ENCODE measurements at regions not wholly inside any gene's neighbourhood (a gene's known extent, or its start where the extent isn't known, plus 50 kb on each side); places are given as distances from the start of the nearest gene placed in this dataset.

DNA sequence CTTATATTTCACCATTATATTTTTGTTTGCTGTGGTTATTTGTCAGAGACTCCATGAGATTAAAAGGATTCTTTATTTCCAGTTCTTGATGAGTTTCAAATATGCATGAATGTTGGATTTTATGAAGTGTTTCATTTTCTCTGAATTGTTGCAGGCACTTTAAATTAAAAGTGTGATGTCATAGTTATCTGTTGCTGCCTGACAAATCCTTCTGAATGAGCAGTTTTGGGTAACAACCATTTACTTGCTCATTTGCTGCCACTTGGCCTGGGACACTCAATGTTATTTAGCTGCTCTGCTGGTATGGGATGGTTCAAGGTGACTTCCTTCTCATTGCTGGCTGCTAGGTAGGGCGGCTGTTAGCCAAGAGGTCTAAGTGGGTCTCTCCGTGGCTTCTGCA, 173.5 kb downstream of the LPIN1 start:
- CTCF ChIA-PET, result no interaction called here
- no peaks in the 10 kb centered on the region for H4K20me1 ChIP-seq (ENCODE audit: control insufficient read depth, insufficient read depth, low read length, poor library complexity, severe bottlenecking)

DNA sequence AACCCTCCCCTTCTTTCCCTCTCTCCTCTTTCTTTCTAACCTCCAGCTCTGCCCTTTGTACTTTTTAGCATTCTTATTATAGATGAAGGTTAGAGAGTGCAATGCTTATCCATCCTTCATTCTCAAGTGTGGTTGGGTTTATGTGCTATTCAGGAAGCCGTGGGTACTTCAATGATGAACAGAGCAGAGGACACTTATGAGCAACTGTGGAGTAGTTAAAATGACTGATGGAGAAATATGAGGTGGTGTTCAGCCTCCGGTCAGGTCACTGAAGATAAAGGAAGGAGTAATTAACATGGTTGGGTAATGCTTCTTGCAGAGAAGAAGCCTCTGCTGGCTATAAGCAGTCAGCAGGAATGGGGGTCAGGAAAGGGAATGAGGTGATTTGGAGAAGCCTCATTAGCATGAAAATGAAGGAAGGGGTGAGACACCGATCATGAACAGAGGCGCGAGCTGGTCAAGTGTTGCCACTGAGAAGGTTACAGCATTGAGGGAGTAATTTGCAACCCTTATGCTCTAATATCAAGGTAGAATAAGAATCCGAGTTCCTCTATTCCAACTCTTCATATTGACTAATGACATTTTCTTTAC, 174.7 kb downstream of the LPIN1 start:
- no peaks in the 10 kb centered on the region for H3K27me3 ChIP-seq (replicated peaks in 1 of 4; ENCODE audit: control extremely low read depth in 1 of 4, control insufficient read depth in 3 of 4, insufficient read depth in 4 of 4, low read length in 3 of 4)
- no peak overlapping the region for H3K4me2 ChIP-seq (replicated peaks; ENCODE audit: low read depth, low read length, poor library complexity, severe bottlenecking)
- POLR2A ChIA-PET, result no interaction called here
- no peaks in the 10 kb centered on the region for H4K20me1 ChIP-seq (ENCODE audit: control insufficient read depth, insufficient read depth, low read length, poor library complexity, severe bottlenecking)
- no peak for DNase-seq
- H3K9ac ChIP-seq (ENCODE audit: low read length), result no peak overlapping the region
- no peak for ATAC-seq (ENCODE audit: low read depth)
- H3K27ac Mint-ChIP-seq, result no peak overlapping the region
- TF ChIP-seq, protein P1, sequence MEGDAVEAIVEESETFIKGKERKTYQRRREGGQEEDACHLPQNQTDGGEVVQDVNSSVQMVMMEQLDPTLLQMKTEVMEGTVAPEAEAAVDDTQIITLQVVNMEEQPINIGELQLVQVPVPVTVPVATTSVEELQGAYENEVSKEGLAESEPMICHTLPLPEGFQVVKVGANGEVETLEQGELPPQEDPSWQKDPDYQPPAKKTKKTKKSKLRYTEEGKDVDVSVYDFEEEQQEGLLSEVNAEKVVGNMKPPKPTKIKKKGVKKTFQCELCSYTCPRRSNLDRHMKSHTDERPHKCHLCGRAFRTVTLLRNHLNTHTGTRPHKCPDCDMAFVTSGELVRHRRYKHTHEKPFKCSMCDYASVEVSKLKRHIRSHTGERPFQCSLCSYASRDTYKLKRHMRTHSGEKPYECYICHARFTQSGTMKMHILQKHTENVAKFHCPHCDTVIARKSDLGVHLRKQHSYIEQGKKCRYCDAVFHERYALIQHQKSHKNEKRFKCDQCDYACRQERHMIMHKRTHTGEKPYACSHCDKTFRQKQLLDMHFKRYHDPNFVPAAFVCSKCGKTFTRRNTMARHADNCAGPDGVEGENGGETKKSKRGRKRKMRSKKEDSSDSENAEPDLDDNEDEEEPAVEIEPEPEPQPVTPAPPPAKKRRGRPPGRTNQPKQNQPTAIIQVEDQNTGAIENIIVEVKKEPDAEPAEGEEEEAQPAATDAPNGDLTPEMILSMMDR (IDR thresholded peaks at IDR 0.05), result no peak
- no peak for TF ChIP-seq EZH2 (IDR thresholded peaks at IDR 0.05; ENCODE audit: borderline replicate concordance, insufficient read depth, low read depth, low read length, poor library complexity, severe bottlenecking)
- no peaks in the 10 kb centered on the region for H3K9me3 ChIP-seq (ENCODE audit: control extremely low read depth in 1 of 3, control insufficient read depth in 2 of 3, insufficient read depth in 1 of 3, low read length in 2 of 3)
- H3K27me3 Mint-ChIP-seq, result no peaks in the 10 kb centered on the region
- H3K4me3 ChIP-seq (ENCODE audit: control extremely low read depth in 1 of 5, extremely low read depth in 1 of 5, insufficient read depth in 1 of 5, low read depth in 2 of 5, low read length in 4 of 5), result no peak overlapping the region
- H3K79me2 ChIP-seq (ENCODE audit: control insufficient read depth, insufficient read depth, low read length), result no peaks in the 10 kb centered on the region
- no peaks in the 10 kb centered on the region for H3K4me1 Mint-ChIP-seq
- no peak overlapping the region for H3K4me3 Mint-ChIP-seq
- WGBS (ENCODE audit: insufficient coverage), result 75% methylated on average over 3 of the region's 6 CpGs
- no peak overlapping the region for H3K27ac ChIP-seq (ENCODE audit: low read length in 2 of 2)
- H3K9me3 Mint-ChIP-seq (ENCODE audit: insufficient read depth), result no peaks in the 10 kb centered on the region
- CTCF ChIA-PET, result interaction anchor here (0.6 kb wide), 1 partner anchor 23 kb away, joined by 3 read pairs; no protein-coding TSS in a partner anchor
- no peaks in the 10 kb centered on the region for H3K36me3 ChIP-seq (replicated peaks in 1 of 2; ENCODE audit: control extremely low read depth in 1 of 2, control insufficient read depth in 1 of 2, extremely low read depth in 1 of 2, insufficient read depth in 2 of 2, low read length in 1 of 2)
- H2AFZ ChIP-seq (ENCODE audit: insufficient read depth, low read depth, low read length, poor library complexity, severe bottlenecking), result no peak overlapping the region
- intact Hi-C loops (cut with micrococcal nuclease), result no loop called here
- no peaks in the 10 kb centered on the region for H3K4me1 ChIP-seq (ENCODE audit: control insufficient read depth in 2 of 2, insufficient read depth in 2 of 2, low read length in 2 of 2)

More for the DNA sequence above, 173.5 kb downstream of the LPIN1 start:
- no peaks in the 10 kb centered on the region for H3K9me3 ChIP-seq (ENCODE audit: control extremely low read depth in 1 of 3, control insufficient read depth in 2 of 3, insufficient read depth in 1 of 3, low read length in 2 of 3)
- Mint-ChIP-seq H3K27ac (no peak overlapping the region), H3K4me1 (peaks cover 2% of the 10 kb centered on the region), H3K4me3 (no peak overlapping the region), H3K27me3 (no peaks in the 10 kb centered on the region), H3K9me3 (ENCODE audit: insufficient read depth) (no peaks in the 10 kb centered on the region)
- intact Hi-C loops (cut with micrococcal nuclease), result no loop called here
- no peaks in the 10 kb centered on the region for H3K27me3 ChIP-seq (replicated peaks in 1 of 4; ENCODE audit: control extremely low read depth in 1 of 4, control insufficient read depth in 3 of 4, insufficient read depth in 4 of 4, low read length in 3 of 4)
- H3K9ac ChIP-seq (ENCODE audit: low read length), result no peak overlapping the region
- H3K4me3 ChIP-seq (ENCODE audit: control extremely low read depth in 1 of 5, extremely low read depth in 1 of 5, insufficient read depth in 1 of 5, low read depth in 2 of 5, low read length in 4 of 5), result no peak overlapping the region
- H3K4me2 ChIP-seq (replicated peaks; ENCODE audit: low read depth, low read length, poor library complexity, severe bottlenecking), result no peak overlapping the region
- DNase-seq, result no peak
- POLR2A ChIA-PET, result no interaction called here
- TF ChIP-seq, protein P1 (IDR thresholded peaks at IDR 0.05), result no peak
- no peak for TF ChIP-seq EZH2 (IDR thresholded peaks at IDR 0.05; ENCODE audit: borderline replicate concordance, insufficient read depth, low read depth, low read length, poor library complexity, severe bottlenecking)
- no peaks in the 10 kb centered on the region for H3K36me3 ChIP-seq (replicated peaks in 1 of 2; ENCODE audit: control extremely low read depth in 1 of 2, control insufficient read depth in 1 of 2, extremely low read depth in 1 of 2, insufficient read depth in 2 of 2, low read length in 1 of 2)
- H3K79me2 ChIP-seq (ENCODE audit: control insufficient read depth, insufficient read depth, low read length), result no peaks in the 10 kb centered on the region
- no peak overlapping the region for H2AFZ ChIP-seq (ENCODE audit: insufficient read depth, low read depth, low read length, poor library complexity, severe bottlenecking)
- 100% methylated on average over 2 of the region's 2 CpGs for whole genome bisulfite sequencing (ENCODE audit: insufficient coverage)
- H3K27ac ChIP-seq (ENCODE audit: low read length in 2 of 2), result no peak overlapping the region
- no peaks in the 10 kb centered on the region for H3K4me1 ChIP-seq (ENCODE audit: control insufficient read depth in 2 of 2, insufficient read depth in 2 of 2, low read length in 2 of 2)
- ATAC-seq (ENCODE audit: low read depth), result no peak

Measured in B cell (primary cell).